ENCODE measurements at regions not wholly inside any gene's neighbourhood (a gene's known extent, or its start where the extent isn't known, plus 50 kb on each side); places are given as distances from the start of the nearest gene placed in this dataset.

DNA sequence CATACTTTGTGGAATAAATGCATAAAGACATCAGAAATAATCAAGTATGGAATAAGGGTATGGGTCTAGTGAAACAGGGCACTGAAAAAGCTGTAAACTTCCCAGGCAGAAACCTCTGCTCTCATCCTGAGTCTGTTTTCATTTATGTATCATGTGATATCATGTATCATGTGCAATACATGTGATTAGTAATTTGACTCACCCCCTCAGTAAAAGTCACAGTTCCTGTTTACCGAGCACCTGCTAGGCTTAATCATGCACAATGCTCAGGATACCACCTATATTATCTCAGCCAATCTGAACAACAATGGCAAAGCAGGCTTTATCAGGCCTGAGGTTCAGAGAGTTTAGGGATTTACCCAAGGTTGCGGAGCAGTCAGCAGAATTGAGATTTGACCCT is 250.6 kb upstream of the TENM4 start:
- no peak for TF ChIP-seq CTCF (IDR thresholded peaks at IDR 0.05 in 4 of 5, conservative IDR thresholded peaks at IDR 0.05 in 1 of 5)
- TF ChIP-seq POLR2A (IDR thresholded peaks at IDR 0.05), result no peak

Data from gastrocnemius medialis (tissue), 4 donors.